ENCODE measurements at regions not wholly inside any gene's neighbourhood (a gene's known extent, or its start where the extent isn't known, plus 50 kb on each side); places are given as distances from the start of the nearest gene placed in this dataset.
"Not testable (repeated sequence)": the region's sequence is repeated elsewhere in the genome, so short reads cannot be mapped to it uniquely, and the experiment has no call there.

GRCh38 chr1:143796369-143796768 lies 175.4 kb downstream of the FAM72C start:
- H3K4me3 ChIP-seq (ENCODE audit: low read length, poor library complexity, severe bottlenecking); H3K9ac ChIP-seq (ENCODE audit: low read depth, low read length, poor library complexity, severe bottlenecking); H3K4me1 ChIP-seq (ENCODE audit: insufficient read depth, low read length, poor library complexity, severe bottlenecking); H3K27me3 ChIP-seq (ENCODE audit: insufficient read depth, low read length, poor library complexity, severe bottlenecking); H3F3A ChIP-seq (ENCODE audit: low read depth); H3K36me3 ChIP-seq (ENCODE audit: insufficient read depth, low read length); H3K9me2 ChIP-seq (replicated peaks; ENCODE audit: low read depth, low read length); H3K79me2 ChIP-seq (ENCODE audit: insufficient read depth, low read length); H3K4me2 ChIP-seq (ENCODE audit: low read depth, low read length, poor library complexity, severe bottlenecking); H4K20me1 ChIP-seq (ENCODE audit: insufficient read depth, low read length, poor library complexity, severe bottlenecking); H2AFZ ChIP-seq (ENCODE audit: low read length); H3K9me3 ChIP-seq (ENCODE audit: insufficient read depth, low read depth, low read length): not testable (repeated sequence)

GRCh38 chr1:143792047-143792937 lies 179.5 kb downstream of the FAM72C start:
- H3K9me2 ChIP-seq (replicated peaks; ENCODE audit: low read depth, low read length); H3K4me1 ChIP-seq (ENCODE audit: insufficient read depth, low read length, poor library complexity, severe bottlenecking); H4K20me1 ChIP-seq (ENCODE audit: insufficient read depth, low read length, poor library complexity, severe bottlenecking); H3K4me3 ChIP-seq (ENCODE audit: low read length, poor library complexity, severe bottlenecking); H3K9me3 ChIP-seq (ENCODE audit: insufficient read depth, low read depth, low read length); H3K79me2 ChIP-seq (ENCODE audit: insufficient read depth, low read length); H2AFZ ChIP-seq (ENCODE audit: low read length); H3F3A ChIP-seq (ENCODE audit: low read depth); H3K9ac ChIP-seq (ENCODE audit: low read depth, low read length, poor library complexity, severe bottlenecking); H3K4me2 ChIP-seq (ENCODE audit: low read depth, low read length, poor library complexity, severe bottlenecking); H3K27me3 ChIP-seq (ENCODE audit: insufficient read depth, low read length, poor library complexity, severe bottlenecking); H3K36me3 ChIP-seq (ENCODE audit: insufficient read depth, low read length): not testable (repeated sequence)

GRCh38 chr1:143786381-143786780 lies 185.4 kb downstream of the FAM72C start:
- H2AFZ ChIP-seq (ENCODE audit: low read length); H3K9me2 ChIP-seq (replicated peaks; ENCODE audit: low read depth, low read length): not testable (repeated sequence)

GRCh38 chr1:143785883-143786282 lies 185.9 kb downstream of the FAM72C start:
- H2AFZ ChIP-seq (ENCODE audit: low read length); H3K9ac ChIP-seq (ENCODE audit: low read depth, low read length, poor library complexity, severe bottlenecking); H3K9me2 ChIP-seq (replicated peaks; ENCODE audit: low read depth, low read length); H3K4me3 ChIP-seq (ENCODE audit: low read length, poor library complexity, severe bottlenecking); H4K20me1 ChIP-seq (ENCODE audit: insufficient read depth, low read length, poor library complexity, severe bottlenecking); H3F3A ChIP-seq (ENCODE audit: low read depth); H3K4me1 ChIP-seq (ENCODE audit: insufficient read depth, low read length, poor library complexity, severe bottlenecking); H3K4me2 ChIP-seq (ENCODE audit: low read depth, low read length, poor library complexity, severe bottlenecking); H3K27me3 ChIP-seq (ENCODE audit: insufficient read depth, low read length, poor library complexity, severe bottlenecking); H3K36me3 ChIP-seq (ENCODE audit: insufficient read depth, low read length); H3K79me2 ChIP-seq (ENCODE audit: insufficient read depth, low read length); H3K9me3 ChIP-seq (ENCODE audit: insufficient read depth, low read depth, low read length): not testable (repeated sequence)

More at GRCh38 chr1:143786381-143786780, 185.4 kb downstream of the FAM72C start:
- H3K9ac ChIP-seq (ENCODE audit: low read depth, low read length, poor library complexity, severe bottlenecking); H4K20me1 ChIP-seq (ENCODE audit: insufficient read depth, low read length, poor library complexity, severe bottlenecking); H3K36me3 ChIP-seq (ENCODE audit: insufficient read depth, low read length); H3K4me2 ChIP-seq (ENCODE audit: low read depth, low read length, poor library complexity, severe bottlenecking); H3F3A ChIP-seq (ENCODE audit: low read depth); H3K27me3 ChIP-seq (ENCODE audit: insufficient read depth, low read length, poor library complexity, severe bottlenecking); H3K79me2 ChIP-seq (ENCODE audit: insufficient read depth, low read length); H3K4me3 ChIP-seq (ENCODE audit: low read length, poor library complexity, severe bottlenecking); H3K9me3 ChIP-seq (ENCODE audit: insufficient read depth, low read depth, low read length); H3K4me1 ChIP-seq (ENCODE audit: insufficient read depth, low read length, poor library complexity, severe bottlenecking): not testable (repeated sequence)

GRCh38 chr1:143784239-143784882 lies 187.4 kb downstream of the FAM72C start:
- not testable (repeated sequence) for H3K79me2 ChIP-seq (ENCODE audit: insufficient read depth, low read length); H3F3A ChIP-seq (ENCODE audit: low read depth); H4K20me1 ChIP-seq (ENCODE audit: insufficient read depth, low read length, poor library complexity, severe bottlenecking); H3K4me3 ChIP-seq (ENCODE audit: low read length, poor library complexity, severe bottlenecking); H3K4me1 ChIP-seq (ENCODE audit: insufficient read depth, low read length, poor library complexity, severe bottlenecking); H3K4me2 ChIP-seq (ENCODE audit: low read depth, low read length, poor library complexity, severe bottlenecking); H3K36me3 ChIP-seq (ENCODE audit: insufficient read depth, low read length); H2AFZ ChIP-seq (ENCODE audit: low read length); H3K27me3 ChIP-seq (ENCODE audit: insufficient read depth, low read length, poor library complexity, severe bottlenecking); H3K9ac ChIP-seq (ENCODE audit: low read depth, low read length, poor library complexity, severe bottlenecking); H3K9me2 ChIP-seq (replicated peaks; ENCODE audit: low read depth, low read length); H3K9me3 ChIP-seq (ENCODE audit: insufficient read depth, low read depth, low read length)

GRCh38 chr1:143778178-143778577 lies 193.6 kb downstream of the FAM72C start:
- H3K9me3 ChIP-seq (ENCODE audit: insufficient read depth, low read depth, low read length); H4K20me1 ChIP-seq (ENCODE audit: insufficient read depth, low read length, poor library complexity, severe bottlenecking); H3K79me2 ChIP-seq (ENCODE audit: insufficient read depth, low read length); H3K27me3 ChIP-seq (ENCODE audit: insufficient read depth, low read length, poor library complexity, severe bottlenecking); H2AFZ ChIP-seq (ENCODE audit: low read length); H3K9ac ChIP-seq (ENCODE audit: low read depth, low read length, poor library complexity, severe bottlenecking); H3K36me3 ChIP-seq (ENCODE audit: insufficient read depth, low read length); H3K4me1 ChIP-seq (ENCODE audit: insufficient read depth, low read length, poor library complexity, severe bottlenecking); H3F3A ChIP-seq (ENCODE audit: low read depth); H3K9me2 ChIP-seq (replicated peaks; ENCODE audit: low read depth, low read length); H3K4me3 ChIP-seq (ENCODE audit: low read length, poor library complexity, severe bottlenecking); H3K4me2 ChIP-seq (ENCODE audit: low read depth, low read length, poor library complexity, severe bottlenecking): not testable (repeated sequence)

GRCh38 chr1:143764831-143765230 lies 207.0 kb downstream of the FAM72C start:
- H3K4me3 ChIP-seq (ENCODE audit: low read length, poor library complexity, severe bottlenecking); H3F3A ChIP-seq (ENCODE audit: low read depth); H3K9ac ChIP-seq (ENCODE audit: low read depth, low read length, poor library complexity, severe bottlenecking); H3K9me3 ChIP-seq (ENCODE audit: insufficient read depth, low read depth, low read length); H2AFZ ChIP-seq (ENCODE audit: low read length); H3K27me3 ChIP-seq (ENCODE audit: insufficient read depth, low read length, poor library complexity, severe bottlenecking); H3K36me3 ChIP-seq (ENCODE audit: insufficient read depth, low read length); H3K9me2 ChIP-seq (replicated peaks; ENCODE audit: low read depth, low read length); H3K79me2 ChIP-seq (ENCODE audit: insufficient read depth, low read length); H4K20me1 ChIP-seq (ENCODE audit: insufficient read depth, low read length, poor library complexity, severe bottlenecking); H3K4me1 ChIP-seq (ENCODE audit: insufficient read depth, low read length, poor library complexity, severe bottlenecking); H3K4me2 ChIP-seq (ENCODE audit: low read depth, low read length, poor library complexity, severe bottlenecking): not testable (repeated sequence)

Data from Loucy (cell line).